ENCODE measurements at regions not wholly inside any gene's neighbourhood (a gene's known extent, or its start where the extent isn't known, plus 50 kb on each side); places are given as distances from the start of the nearest gene placed in this dataset.

GRCh38 chr15:70199540-70200410 lies 102.1 kb upstream of the TLE3 start:
- H3K27me3 ChIP-seq (ENCODE audit: insufficient read depth, low read length), result no peaks in the 10 kb centered on the region
- 50% methylated on average over 18 of the region's 18 CpGs for WGBS
- H3K4me3 ChIP-seq (ENCODE audit: low read length), result no peak overlapping the region
- H3K27ac ChIP-seq (ENCODE audit: low read depth, low read length), result no peak overlapping the region
- no peak overlapping the region for H3K9ac ChIP-seq (ENCODE audit: low read depth, low read length)
- peaks cover 17% of the 10 kb centered on the region for H3K4me1 ChIP-seq (ENCODE audit: insufficient read depth, low read length)
- H3K9me3 ChIP-seq (ENCODE audit: insufficient read depth, low read depth, low read length), result no peaks in the 10 kb centered on the region
- H3K36me3 ChIP-seq (ENCODE audit: insufficient read depth, low read length), result no peaks in the 10 kb centered on the region

GRCh38 chr15:70199124-70199482 lies 101.4 kb upstream of the TLE3 start:
- Histone ChIP-seq H3K4me3 (ENCODE audit: low read length) (no peak overlapping the region), H3K27ac (ENCODE audit: low read depth, low read length) (no peak overlapping the region), H3K9ac (ENCODE audit: low read depth, low read length) (no peak overlapping the region), H3K36me3 (ENCODE audit: insufficient read depth, low read length) (no peaks in the 10 kb centered on the region), H3K4me1 (ENCODE audit: insufficient read depth, low read length) (peaks cover 17% of the 10 kb centered on the region), H3K27me3 (ENCODE audit: insufficient read depth, low read length) (no peaks in the 10 kb centered on the region), H3K9me3 (ENCODE audit: insufficient read depth, low read depth, low read length) (no peaks in the 10 kb centered on the region)
- 68% methylated on average over 4 of the region's 4 CpGs for WGBS

- Histone ChIP-seq H3K4me1 (ENCODE audit: insufficient read depth, low read length) (peaks cover 17% of the 10 kb centered on the region), H3K9ac (ENCODE audit: low read depth, low read length) (no peak overlapping the region), H3K27ac (ENCODE audit: low read depth, low read length) (no peak overlapping the region), H3K9me3 (ENCODE audit: insufficient read depth, low read depth, low read length) (no peaks in the 10 kb centered on the region), H3K36me3 (ENCODE audit: insufficient read depth, low read length) (no peaks in the 10 kb centered on the region), H3K4me3 (ENCODE audit: low read length) (no peak overlapping the region), H3K27me3 (ENCODE audit: insufficient read depth, low read length) (no peaks in the 10 kb centered on the region)
- 93% methylated on average over 5 of the region's 6 CpGs for WGBS
These were observed 100.9 kb upstream of the TLE3 start for GRCh38 chr15:70198441-70199123.

GRCh38 chr15:70197945-70198361 lies 100.2 kb upstream of the TLE3 start:
- no peaks in the 10 kb centered on the region for H3K9me3 ChIP-seq (ENCODE audit: insufficient read depth, low read depth, low read length)
- H3K36me3 ChIP-seq (ENCODE audit: insufficient read depth, low read length), result no peaks in the 10 kb centered on the region
- no peak overlapping the region for H3K4me3 ChIP-seq (ENCODE audit: low read length)
- no peaks in the 10 kb centered on the region for H3K27me3 ChIP-seq (ENCODE audit: insufficient read depth, low read length)
- H3K9ac ChIP-seq (ENCODE audit: low read depth, low read length), result no peak overlapping the region
- H3K4me1 ChIP-seq (ENCODE audit: insufficient read depth, low read length), result peaks cover 17% of the 10 kb centered on the region
- 92% methylated on average over 9 of the region's 9 CpGs for WGBS
- no peak overlapping the region for H3K27ac ChIP-seq (ENCODE audit: low read depth, low read length)

DNA sequence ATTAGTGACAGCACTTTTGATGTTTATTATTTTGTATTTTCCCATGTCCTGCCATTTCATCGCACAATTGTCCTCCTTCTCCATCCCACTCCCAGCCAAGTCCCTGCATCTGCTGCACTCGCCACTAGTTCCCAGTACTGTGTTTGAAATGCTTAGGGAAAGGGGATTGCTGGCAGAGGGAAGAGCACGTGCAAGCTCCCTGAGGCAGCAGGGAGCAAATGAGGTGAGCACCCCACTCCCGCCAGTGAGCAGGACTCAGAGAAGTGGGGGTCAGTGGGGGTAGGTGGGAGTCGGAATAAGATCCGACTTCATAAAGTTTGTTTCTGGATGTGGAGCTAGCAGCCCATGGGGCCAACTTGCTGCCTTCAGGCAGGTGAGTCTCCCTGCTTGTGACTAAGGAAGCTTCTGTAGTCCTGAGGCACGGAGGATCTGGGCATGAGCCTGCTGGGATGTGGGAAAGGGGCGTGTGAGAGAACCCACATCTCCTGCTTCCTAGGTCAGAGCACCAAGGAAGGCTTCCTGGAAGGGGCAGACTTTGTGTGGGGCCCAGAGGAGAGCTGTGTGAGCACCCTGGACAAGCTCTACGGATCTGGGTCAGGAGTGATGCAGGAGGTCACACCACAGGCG lies 99.7 kb upstream of the TLE3 start:
- H3K27ac ChIP-seq (ENCODE audit: low read depth, low read length), result no peak overlapping the region; the same call in 1 of the 2 replicates
- H3K36me3 ChIP-seq (ENCODE audit: insufficient read depth, low read length), result no peaks in the 10 kb centered on the region
- peaks cover 17% of the 10 kb centered on the region for H3K4me1 ChIP-seq (ENCODE audit: insufficient read depth, low read length)
- WGBS, result 87% methylated on average over 10 of the region's 10 CpGs
- H3K27me3 ChIP-seq (ENCODE audit: insufficient read depth, low read length), result no peaks in the 10 kb centered on the region
- H3K9me3 ChIP-seq (ENCODE audit: insufficient read depth, low read depth, low read length), result no peaks in the 10 kb centered on the region
- no peak overlapping the region for H3K4me3 ChIP-seq (ENCODE audit: low read length)
- H3K9ac ChIP-seq (ENCODE audit: low read depth, low read length), result no peak overlapping the region

DNA sequence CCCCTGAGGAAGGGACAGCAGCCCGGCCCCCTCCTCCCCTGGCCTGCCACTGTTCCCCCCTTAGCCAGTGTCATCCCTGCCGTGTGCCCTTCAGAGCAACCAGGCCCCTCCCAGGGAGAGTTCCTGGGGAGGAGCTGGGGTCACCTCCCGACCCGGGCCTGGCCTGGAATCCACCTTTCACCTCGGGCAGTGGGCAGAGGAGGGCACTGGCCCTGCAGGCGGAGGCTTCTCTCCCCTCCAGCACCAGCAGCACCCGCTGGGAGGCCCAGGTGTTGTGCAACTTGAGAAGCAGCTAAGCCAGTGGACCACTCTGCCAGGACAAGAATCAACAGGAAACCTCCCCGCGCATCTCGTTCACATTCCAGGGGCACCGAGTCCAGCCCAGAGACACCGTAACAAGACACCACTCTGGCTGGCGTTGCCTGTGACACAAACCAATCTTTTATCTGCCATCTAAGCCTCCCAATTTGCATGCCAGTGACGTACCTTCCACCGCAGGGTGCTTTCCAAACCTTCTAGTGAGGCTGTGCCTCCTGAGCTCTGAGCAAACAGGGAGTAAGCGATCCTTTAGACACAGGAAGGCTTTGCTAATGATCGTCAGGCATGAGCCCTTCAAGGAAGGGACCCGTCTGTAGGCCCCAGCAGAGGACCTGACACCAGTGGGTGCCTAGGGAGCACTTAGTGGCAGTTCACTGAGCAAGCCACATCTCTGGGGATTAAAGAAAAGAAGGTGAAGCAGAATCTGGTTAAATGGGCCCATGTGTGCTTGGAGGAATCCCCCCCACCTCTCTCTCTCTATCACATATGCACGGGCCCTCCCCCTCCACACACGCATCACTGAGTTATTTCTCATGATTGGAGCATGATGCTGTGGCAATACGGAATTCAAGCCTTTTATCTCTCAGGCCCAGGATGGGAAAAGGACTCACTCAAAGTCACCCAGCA lies 98.9 kb upstream of the TLE3 start:
- no peaks in the 10 kb centered on the region for H3K36me3 ChIP-seq (ENCODE audit: insufficient read depth, low read length)
- no peaks in the 10 kb centered on the region for H3K27me3 ChIP-seq (ENCODE audit: insufficient read depth, low read length)
- H3K4me3 ChIP-seq (ENCODE audit: low read length), result no peak overlapping the region
- peaks cover 17% of the 10 kb centered on the region for H3K4me1 ChIP-seq (ENCODE audit: insufficient read depth, low read length)
- no peaks in the 10 kb centered on the region; the same call in 1 of the 2 replicates for H3K9me3 ChIP-seq (ENCODE audit: insufficient read depth, low read depth, low read length)
- H3K9ac ChIP-seq (ENCODE audit: low read depth, low read length), result no peak overlapping the region
- peak overlapping the region; percentile 30; the same call in 1 of the 2 replicates for H3K27ac ChIP-seq (ENCODE audit: low read depth, low read length)
- 28% methylated on average over 21 of the region's 21 CpGs for WGBS

- Histone ChIP-seq H3K27ac (ENCODE audit: low read depth, low read length) (peak overlapping the region; percentile 30; the same call in 1 of the 2 replicates), H3K9me3 (ENCODE audit: insufficient read depth, low read depth, low read length) (no peaks in the 10 kb centered on the region; the same call in 1 of the 2 replicates), H3K9ac (ENCODE audit: low read depth, low read length) (no peak overlapping the region), H3K27me3 (ENCODE audit: insufficient read depth, low read length) (no peaks in the 10 kb centered on the region), H3K4me3 (ENCODE audit: low read length) (no peak overlapping the region), H3K4me1 (ENCODE audit: insufficient read depth, low read length) (peaks cover 17% of the 10 kb centered on the region), H3K36me3 (ENCODE audit: insufficient read depth, low read length) (no peaks in the 10 kb centered on the region)
- 68% methylated on average over 13 of the region's 13 CpGs for WGBS
These were observed 98.0 kb upstream of the TLE3 start for GRCh38 chr15:70195587-70196305.

GRCh38 chr15:70195171-70195570 lies 97.5 kb upstream of the TLE3 start:
- no peaks in the 10 kb centered on the region for H3K27me3 ChIP-seq (ENCODE audit: insufficient read depth, low read length)
- no peak overlapping the region for H3K27ac ChIP-seq (ENCODE audit: low read depth, low read length)
- no peak overlapping the region for H3K9ac ChIP-seq (ENCODE audit: low read depth, low read length)
- no peaks in the 10 kb centered on the region for H3K36me3 ChIP-seq (ENCODE audit: insufficient read depth, low read length)
- no peak overlapping the region for H3K4me3 ChIP-seq (ENCODE audit: low read length)
- peaks cover 19% of the 10 kb centered on the region for H3K4me1 ChIP-seq (ENCODE audit: insufficient read depth, low read length)
- 92% methylated on average over 7 of the region's 7 CpGs for WGBS
- no peaks in the 10 kb centered on the region; the same call in 1 of the 2 replicates for H3K9me3 ChIP-seq (ENCODE audit: insufficient read depth, low read depth, low read length)

DNA sequence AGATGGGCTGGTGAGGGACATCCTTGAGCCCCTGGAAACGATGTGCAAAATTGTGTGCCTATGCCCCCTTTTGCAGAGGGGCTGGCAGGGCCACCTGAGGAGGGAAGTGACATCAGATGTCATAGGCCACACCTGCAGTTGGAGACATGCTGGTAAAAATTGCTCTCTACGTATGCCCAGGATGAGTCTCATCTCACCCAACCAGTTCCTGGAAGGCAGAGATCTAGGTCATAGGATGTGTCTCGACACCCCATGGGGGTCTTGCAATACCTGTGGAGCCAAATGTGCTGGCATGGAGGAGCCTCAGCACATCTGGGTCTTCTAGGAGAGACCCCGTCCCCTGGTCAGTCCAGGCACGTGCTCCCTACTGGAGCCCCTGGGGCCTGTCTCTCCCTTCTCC lies 96.5 kb upstream of the TLE3 start:
- peaks cover 22% of the 10 kb centered on the region for H3K4me1 ChIP-seq (ENCODE audit: insufficient read depth, low read length)
- no peaks in the 10 kb centered on the region for H3K36me3 ChIP-seq (ENCODE audit: insufficient read depth, low read length)
- H3K4me3 ChIP-seq (ENCODE audit: low read length), result no peak overlapping the region
- no peaks in the 10 kb centered on the region; the same call in 1 of the 2 replicates for H3K9me3 ChIP-seq (ENCODE audit: insufficient read depth, low read depth, low read length)
- no peaks in the 10 kb centered on the region for H3K27me3 ChIP-seq (ENCODE audit: insufficient read depth, low read length)
- no peak overlapping the region for H3K9ac ChIP-seq (ENCODE audit: low read depth, low read length)
- 93% methylated on average over 5 of the region's 5 CpGs for WGBS
- H3K27ac ChIP-seq (ENCODE audit: low read depth, low read length), result no peak overlapping the region

GRCh38 chr15:70193734-70194133 lies 96.0 kb upstream of the TLE3 start:
- WGBS, result 89% methylated on average over 9 of the region's 9 CpGs
- no peak overlapping the region for H3K4me3 ChIP-seq (ENCODE audit: low read length)
- H3K36me3 ChIP-seq (ENCODE audit: insufficient read depth, low read length), result no peaks in the 10 kb centered on the region
- no peaks in the 10 kb centered on the region for H3K27me3 ChIP-seq (ENCODE audit: insufficient read depth, low read length)
- no peak overlapping the region for H3K9ac ChIP-seq (ENCODE audit: low read depth, low read length)
- no peak overlapping the region for H3K27ac ChIP-seq (ENCODE audit: low read depth, low read length)
- H3K4me1 ChIP-seq (ENCODE audit: insufficient read depth, low read length), result peaks cover 22% of the 10 kb centered on the region
- H3K9me3 ChIP-seq (ENCODE audit: insufficient read depth, low read depth, low read length), result no peaks in the 10 kb centered on the region; the same call in 1 of the 2 replicates
